Spleen (tissue), 11 donors: ENCODE measurements at regions not wholly inside any gene's neighbourhood (a gene's known extent, or its start where the extent isn't known, plus 50 kb on each side); places are given as distances from the start of the nearest gene placed in this dataset.

Experiments
- DNase-seq: peaks from one replicate; pipeline ENCODE4 v3.0.0-alpha.2; 2020
- H3K27ac ChIP-seq, 8 donors: fragments of 200-600 bp; sonication (generic) in 7 of 8; 1 replicate in 4 of 8; 2 replicates in 4 of 8; pipeline versions ENCODE4 v1.5.0 to v1.8.0; 2016 to 2021; ENCODE audit warnings: inconsistent platforms in 4 of 8, mild to moderate bottlenecking in 4 of 8, moderate library complexity in 1 of 8
- H3K27me3 ChIP-seq, 7 donors: fragments of 200-600 bp; sonication (generic) in 6 of 7; replicated peaks in 1 of 7; 1 replicate in 4 of 7; 2 replicates in 3 of 7; pipeline versions ENCODE4 v1.5.0 to v1.8.0; 2016 to 2021; ENCODE audit warnings: inconsistent platforms in 3 of 7, mild to moderate bottlenecking in 1 of 7
- H3K36me3 ChIP-seq, 6 donors: fragments of 200-600 bp; sonication (generic) in 5 of 6; 1 replicate in 4 of 6; 2 replicates in 2 of 6; pipeline versions ENCODE4 v1.5.0 to v1.8.0; 2016 to 2021; ENCODE audit warnings: inconsistent platforms in 2 of 6
- H3K4me1 ChIP-seq, 6 donors: fragments of 200-600 bp; sonication (generic) in 5 of 6; 1 replicate in 3 of 6; 2 replicates in 3 of 6; pipeline versions ENCODE4 v1.5.0 to v1.8.0; 2016 to 2021; ENCODE audit warnings: inconsistent platforms in 3 of 6
- H3K4me3 ChIP-seq, 8 donors: fragments of 200-600 bp; sonication (generic) in 7 of 8; 1 replicate in 4 of 8; 2 replicates in 4 of 8; pipeline versions ENCODE4 v1.5.0 to v1.8.0; 2016 to 2021; ENCODE audit warnings: inconsistent platforms in 4 of 8, mild to moderate bottlenecking in 4 of 8, moderate library complexity in 2 of 8
- H3K9me3 ChIP-seq, 8 donors: fragments of 200-600 bp; sonication (generic) in 7 of 8; 1 replicate in 4 of 8; 2 replicates in 4 of 8; pipeline versions ENCODE4 v1.5.0 to v1.8.0; 2016 to 2021; ENCODE audit warnings: inconsistent platforms in 4 of 8
- CTCF ChIP-seq, 11 experiments: fragments of 200-600 bp in 7 of 11; fragments of 450-650 bp in 4 of 11; sonication (generic) in 4 of 11; IDR thresholded peaks in 8 of 11; conservative IDR thresholded peaks in 3 of 11; 1 replicate in 7 of 11; 2 replicates in 4 of 11; pipeline versions ENCODE4 v1.4.0 to v1.8.0; 2016 to 2021; ENCODE audit warnings: antibody characterized with exemption in 11 of 11, inconsistent platforms in 4 of 11, mild to moderate bottlenecking in 1 of 11
- POLR2A ChIP-seq, 3 donors: fragments of 450-650 bp; IDR thresholded peaks; one replicate each; pipeline ENCODE4 v1.5.1; 2017; ENCODE audit warnings: antibody characterized with exemption in 3 of 3, mild to moderate bottlenecking in 1 of 3
- POLR2AphosphoS5 ChIP-seq, 3 donors: sonication (generic); formaldehyde crosslinking; IDR thresholded peaks; one replicate each; pipeline ENCODE4 v1.5.1; 2017; ENCODE audit warnings: antibody characterized with exemption in 3 of 3
- WGBS, 5 donors: extraction: QIAGEN DNeasy Blood & Tissue Kit in 3 of 5; methylation state at CpG; one replicate each; pipeline versions ENCODE4 v1.1.5 to v1.1.7; 2013 to 2018; 5-methylcytosine and 5-hydroxymethylcytosine counted together
- intact Hi-C: fragments of 100-400 bp; cut with DNase I; formaldehyde crosslinking; loops from one replicate; pipeline ENCODE4 v1.15.0; 2023; ENCODE audit warnings: low total_unique reads
- donor health status: healthy with polysubstance abuse.
- donor health status: DM: no; HTN: no; CAD: no; lungs with moderate emphysema.
- donor health status: DM: no; HTN: no; CAD: no.
- donor health status: Bipolar disorder and iron deficiency.
- donor health status: healthy.
- donor health status: DM: no; HTN: no; CAD: no.
- donor health status: DM: yes; HTN: yes; CAD: no.

- no peaks in the 10 kb centered on the region for H3K9me3 ChIP-seq
- H3K27me3 ChIP-seq: peaks cover 0 to 11% (median 0%) of the 10 kb centered on the region in 7 donors
- H3K27ac ChIP-seq: no peak overlapping the region
- no peaks in the 10 kb centered on the region for H3K4me1 ChIP-seq
- DNase-seq: no peak
- no peak overlapping the region for H3K4me3 ChIP-seq
- WGBS, 5 donors: 68 to 75% (median 75%) methylated on average over 4 of the region's 4 CpGs
- no peaks in the 10 kb centered on the region for H3K36me3 ChIP-seq
- intact Hi-C loops: loop anchor here (10.0 kb wide), 1 partner anchor 629 kb away; no protein-coding TSS in a partner anchor
- no peak for TF ChIP-seq POLR2AphosphoS5 (IDR thresholded peaks at IDR 0.05)
- TF ChIP-seq CTCF (IDR thresholded peaks at IDR 0.05 in 8 of 11, conservative IDR thresholded peaks at IDR 0.05 in 3 of 11): no peak
- TF ChIP-seq POLR2A (IDR thresholded peaks at IDR 0.05): no peak
These were observed 68.0 kb upstream of the MAMDC2 start for GRCh38 chr9:69975681-69976080.

DNA sequence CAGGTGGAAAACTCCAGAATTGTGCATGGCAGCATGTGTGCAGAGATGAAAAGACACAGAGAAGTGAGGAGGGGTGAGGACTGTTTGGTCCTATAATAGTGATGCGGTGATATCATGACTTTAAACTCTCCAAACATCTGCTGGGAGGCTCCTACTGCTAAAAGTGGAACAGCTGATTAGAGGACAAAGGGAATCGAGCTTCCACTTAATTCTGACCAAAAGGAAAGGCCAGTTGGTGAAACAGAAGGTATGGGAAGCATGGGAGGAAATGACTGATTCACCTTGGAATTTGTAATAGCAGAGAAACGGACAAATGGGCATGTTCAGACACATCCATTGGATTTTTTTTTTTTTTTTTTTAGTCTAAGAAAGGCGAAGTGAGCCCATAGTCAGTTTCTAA lies 67.5 kb upstream of the MAMDC2 start:
- TF ChIP-seq POLR2A (IDR thresholded peaks at IDR 0.05) (no peak), CTCF (IDR thresholded peaks at IDR 0.05 in 8 of 11, conservative IDR thresholded peaks at IDR 0.05 in 3 of 11) (no peak), POLR2AphosphoS5 (IDR thresholded peaks at IDR 0.05) (no peak)
- Histone ChIP-seq H3K4me1 (no peaks in the 10 kb centered on the region), H3K27me3 (peaks cover 0 to 14% (median 0%) of the 10 kb centered on the region in 7 donors), H3K4me3 (no peak overlapping the region), H3K27ac (no peak overlapping the region), H3K36me3 (no peaks in the 10 kb centered on the region), H3K9me3 (no peaks in the 10 kb centered on the region)
- no peak for DNase-seq
- intact Hi-C loops: loop anchor here (10.0 kb wide), 1 partner anchor 629 kb away; no protein-coding TSS in a partner anchor
- WGBS, 5 donors: 54 to 64% (median 56%) methylated on average over 4 of the region's 4 CpGs

DNA sequence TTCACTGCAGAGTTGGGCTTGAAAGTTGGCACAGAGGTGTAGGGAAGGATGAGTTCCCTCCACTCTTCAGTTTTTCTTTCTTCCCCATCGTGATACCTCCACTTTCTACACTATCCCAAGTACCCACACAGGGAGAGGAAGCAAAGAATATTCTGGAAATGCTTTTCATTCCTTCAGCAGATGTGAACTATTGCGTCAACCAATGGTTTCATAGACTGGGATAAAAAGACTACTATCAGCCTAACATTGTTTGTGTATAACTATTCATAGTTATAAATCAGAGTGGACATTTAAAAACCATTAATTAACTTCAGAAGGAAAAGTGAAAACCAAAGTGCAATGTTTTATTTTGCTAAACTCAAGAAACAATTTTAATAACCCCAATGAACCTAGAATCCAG lies 63.6 kb upstream of the MAMDC2 start:
- no peak for TF ChIP-seq CTCF (IDR thresholded peaks at IDR 0.05 in 8 of 11, conservative IDR thresholded peaks at IDR 0.05 in 3 of 11)
- TF ChIP-seq POLR2AphosphoS5 (IDR thresholded peaks at IDR 0.05): no peak
- no peak for TF ChIP-seq POLR2A (IDR thresholded peaks at IDR 0.05)
- WGBS, 5 donors: 69 to 91% (median 84%) methylated on average over 2 of the region's 2 CpGs
- peaks cover 0 to 14% (median 0%) of the 10 kb centered on the region in 7 donors for H3K27me3 ChIP-seq
- no peaks in the 10 kb centered on the region for H3K9me3 ChIP-seq
- no peaks in the 10 kb centered on the region for H3K4me1 ChIP-seq
- H3K36me3 ChIP-seq: no peaks in the 10 kb centered on the region
- DNase-seq: no peak
- no peak overlapping the region for H3K4me3 ChIP-seq
- peak overlapping the region in 1 of 8 donors; percentile 43 for H3K27ac ChIP-seq
- intact Hi-C loops: no loop called here

GRCh38 chr9:69980591-69980990 lies 63.1 kb upstream of the MAMDC2 start:
- WGBS, 5 donors: 63 to 79% (median 72%) methylated on average over 6 of the region's 6 CpGs
- no peaks in the 10 kb centered on the region for H3K4me1 ChIP-seq
- H3K4me3 ChIP-seq: no peak overlapping the region
- no peak for DNase-seq
- no peaks in the 10 kb centered on the region for H3K36me3 ChIP-seq
- peaks cover 0 to 12% (median 0%) of the 10 kb centered on the region in 7 donors for H3K27me3 ChIP-seq
- intact Hi-C loops: no loop called here
- TF ChIP-seq POLR2AphosphoS5 (IDR thresholded peaks at IDR 0.05) (no peak), CTCF (IDR thresholded peaks at IDR 0.05 in 8 of 11, conservative IDR thresholded peaks at IDR 0.05 in 3 of 11) (no peak), POLR2A (IDR thresholded peaks at IDR 0.05) (no peak)
- H3K27ac ChIP-seq: peak overlapping the region in 2 of 8 donors; percentile 43 to 51
- H3K9me3 ChIP-seq: no peaks in the 10 kb centered on the region
